Ovary (tissue), 3 donors: ENCODE measurements at regions not wholly inside any gene's neighbourhood (a gene's known extent, or its start where the extent isn't known, plus 50 kb on each side); places are given as distances from the start of the nearest gene placed in this dataset.

ENCODE experiments used
- CTCF ChIP-seq, 3 donors: fragments of 450-650 bp in 2 of 3; fragments of 200-600 bp in 1 of 3; IDR thresholded peaks; one replicate each; pipeline versions ENCODE4 v1.5.1 to v1.8.0; 2016 to 2022; ENCODE audit warnings: antibody characterized with exemption in 3 of 3, mild to moderate bottlenecking in 1 of 3
- POLR2A ChIP-seq: fragments of 450-650 bp; IDR thresholded peaks from one replicate; pipeline ENCODE4 v1.6.1; 2017; ENCODE audit warnings: antibody characterized with exemption, mild to moderate bottlenecking, moderate library complexity
- donor health status: DM: no; HTN: no; CAD: no.

GRCh38 chr2:6749962-6750361 is 115.7 kb downstream of the CMPK2 start:
- TF ChIP-seq CTCF (IDR thresholded peaks at IDR 0.05) (no peak), POLR2A (no peak)
